PFSK-1 (cell line): ENCODE measurements at regions not wholly inside any gene's neighbourhood (a gene's known extent, or its start where the extent isn't known, plus 50 kb on each side); places are given as distances from the start of the nearest gene placed in this dataset.

ENCODE experiments used
- FOXP2 ChIP-seq: optimal IDR thresholded peaks from 2 replicates; pipeline ENCODE3; 2011; ENCODE audit warnings: borderline replicate concordance, control low read depth, inconsistent platforms; ENCODE audit not compliant: insufficient read depth; ENCODE audit errors: extremely low read length, extremely low read depth
- POLR2AphosphoS5 ChIP-seq: IDR thresholded peaks from 2 replicates; pipeline ENCODE4 v1.6.1; 2012; ENCODE audit warnings: low read depth, mild to moderate bottlenecking, control low read depth, low read length, moderate library complexity
- REST ChIP-seq, 2 experiments: IDR thresholded peaks; 2 replicates each; pipeline versions ENCODE4 v1.6.1 to v1.8.0; 2011 to 2012; ENCODE audit warnings: low read depth in 2 of 2, low read length in 2 of 2, control low read depth in 1 of 2, inconsistent platforms in 1 of 2, mild to moderate bottlenecking in 1 of 2, moderate library complexity in 1 of 2; ENCODE audit not compliant: insufficient read depth in 1 of 2
- SIN3A ChIP-seq: IDR thresholded peaks from 2 replicates; pipeline ENCODE4 v1.6.1; 2012; ENCODE audit warnings: mild to moderate bottlenecking, low read length, moderate library complexity, borderline replicate concordance; ENCODE audit not compliant: insufficient read depth
- TAF1 ChIP-seq: IDR thresholded peaks from 2 replicates; pipeline ENCODE4 v1.6.1; 2012; ENCODE audit warnings: low read length, control low read depth, borderline replicate concordance; ENCODE audit not compliant: insufficient read depth

- no peak for TF ChIP-seq TAF1
- no peak for TF ChIP-seq POLR2AphosphoS5
- no peak for TF ChIP-seq SIN3A
- TF ChIP-seq FOXP2 = no peak
- TF ChIP-seq REST (IDR thresholded peaks at IDR 0.05; ENCODE audit: insufficient read depth in 1 of 2, low read depth in 2 of 2, low read length in 2 of 2) = no peak
Measured at GRCh38 chr12:127570387-127570786, 696.6 kb upstream of the TMEM132C start.

- TF ChIP-seq POLR2AphosphoS5 (no peak), FOXP2 (no peak), REST (IDR thresholded peaks at IDR 0.05; ENCODE audit: insufficient read depth in 1 of 2, low read depth in 2 of 2, low read length in 2 of 2) (no peak), SIN3A (no peak), TAF1 (no peak)
Measured at GRCh38 chr12:127570793-127571360, 696.1 kb upstream of the TMEM132C start.

- no peak for TF ChIP-seq REST (IDR thresholded peaks at IDR 0.05; ENCODE audit: insufficient read depth in 1 of 2, low read depth in 2 of 2, low read length in 2 of 2)
- TF ChIP-seq FOXP2 = no peak
- no peak for TF ChIP-seq POLR2AphosphoS5
Measured at GRCh38 chr12:127571578-127571977, 695.4 kb upstream of the TMEM132C start.

GRCh38 chr12:127579446-127579845 is 687.5 kb upstream of the TMEM132C start:
- TF ChIP-seq TAF1 = no peak
- TF ChIP-seq FOXP2 = no peak
- TF ChIP-seq POLR2AphosphoS5 = no peak
- no peak for TF ChIP-seq SIN3A
- TF ChIP-seq REST (IDR thresholded peaks at IDR 0.05; ENCODE audit: insufficient read depth in 1 of 2, low read depth in 2 of 2, low read length in 2 of 2) = no peak

GRCh38 chr12:127582074-127582473 is 684.9 kb upstream of the TMEM132C start:
- TF ChIP-seq TAF1 (no peak), POLR2AphosphoS5 (no peak), SIN3A (no peak), REST (IDR thresholded peaks at IDR 0.05; ENCODE audit: insufficient read depth in 1 of 2, low read depth in 2 of 2, low read length in 2 of 2) (no peak), FOXP2 (no peak)
